NCI-H187 treated with DMSO at 0.1 percent for 48 hours (cell line): ENCODE measurements at regions not wholly inside any gene's neighbourhood (a gene's known extent, or its start where the extent isn't known, plus 50 kb on each side); places are given as distances from the start of the nearest gene placed in this dataset.

Experiments used
- DNase-seq: peaks from one replicate; lab custom pipeline; 2025; lab: John Stamatoyannopoulos, UW

- no peak for DNase-seq
Measured at GRCh38 chr2:42895134-42895790, 102.9 kb upstream of the HAAO start.

DNA sequence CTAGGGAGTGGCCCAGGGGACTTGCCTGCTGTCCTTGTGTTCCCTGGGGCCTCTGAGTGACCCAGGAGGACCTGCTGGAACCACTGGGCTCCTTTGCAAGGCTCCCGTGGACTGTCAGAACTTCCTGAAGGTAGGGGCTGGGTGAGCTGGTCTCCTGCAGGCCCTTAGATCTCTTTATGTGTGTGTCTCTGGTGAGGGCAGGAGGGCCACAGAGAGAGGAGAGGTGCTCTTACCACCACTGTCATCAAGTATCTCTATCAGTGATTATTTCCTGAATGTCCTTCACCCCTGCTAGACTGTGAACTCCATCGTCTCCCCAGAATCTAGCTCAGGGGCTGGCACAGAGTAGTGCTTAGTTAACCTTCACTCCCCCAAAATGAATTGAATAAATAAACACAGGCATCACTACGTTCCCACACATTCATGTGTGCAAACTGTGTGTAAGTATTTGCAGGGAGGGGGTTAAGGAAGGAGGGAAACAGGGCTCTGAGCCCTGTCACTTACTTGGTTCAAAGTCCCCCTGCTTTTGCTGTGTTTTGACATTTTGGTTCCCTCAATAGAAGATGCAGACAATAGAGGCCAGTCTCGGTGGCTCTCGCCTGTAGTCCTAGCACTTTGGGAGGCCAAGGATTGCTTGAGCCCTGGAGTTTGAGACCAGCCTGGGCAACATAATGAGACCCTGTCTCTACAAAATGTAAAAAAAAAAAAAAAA, 100.8 kb upstream of the HAAO start:
- DNase-seq = no peak

- no peak for DNase-seq
Measured at GRCh38 chr2:42890791-42891355, 98.5 kb upstream of the HAAO start.

DNA sequence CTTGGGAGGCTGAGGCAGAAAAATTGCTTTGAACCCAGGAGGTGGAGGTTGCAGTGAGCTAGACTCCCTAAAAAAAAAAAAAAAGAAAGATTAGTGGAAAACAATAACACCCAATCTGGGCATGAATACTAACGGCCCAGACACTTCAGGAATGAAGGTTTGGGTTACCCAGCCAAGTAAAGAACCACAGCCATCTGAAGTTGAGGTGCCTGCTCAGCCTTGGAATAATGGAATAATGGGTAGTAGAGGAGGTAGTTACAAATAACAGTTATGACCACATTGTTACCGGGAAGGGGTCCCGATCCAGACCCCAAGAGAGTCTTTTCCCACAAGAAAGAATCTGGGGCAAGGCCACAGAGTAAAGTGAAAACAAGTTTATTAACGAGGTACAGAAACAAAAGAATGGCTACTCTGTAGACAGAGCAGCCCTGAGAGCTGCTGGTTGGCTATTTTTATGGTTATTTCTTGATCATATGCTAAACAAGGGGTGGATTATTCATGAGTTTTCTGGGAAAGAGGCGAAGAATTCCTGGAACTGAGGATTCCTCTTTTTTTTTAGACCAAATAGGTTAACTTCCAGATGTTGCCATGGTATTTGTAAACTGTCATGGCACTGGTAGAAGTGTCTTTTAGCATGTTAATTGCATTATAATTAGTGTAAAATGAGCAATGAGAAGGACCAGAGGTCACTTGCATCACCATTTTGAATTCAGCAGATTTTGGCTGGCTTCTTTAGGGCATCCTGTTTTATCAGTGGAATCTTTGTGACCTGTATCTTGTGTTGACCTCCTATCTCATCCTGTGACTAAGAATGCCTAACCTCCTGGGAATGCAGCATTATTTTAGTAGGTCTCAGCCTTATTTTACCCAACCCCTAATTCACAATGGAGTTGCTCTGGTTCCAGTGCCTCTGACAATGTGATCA, 96.2 kb upstream of the HAAO start:
- DNase-seq = no peak

DNA sequence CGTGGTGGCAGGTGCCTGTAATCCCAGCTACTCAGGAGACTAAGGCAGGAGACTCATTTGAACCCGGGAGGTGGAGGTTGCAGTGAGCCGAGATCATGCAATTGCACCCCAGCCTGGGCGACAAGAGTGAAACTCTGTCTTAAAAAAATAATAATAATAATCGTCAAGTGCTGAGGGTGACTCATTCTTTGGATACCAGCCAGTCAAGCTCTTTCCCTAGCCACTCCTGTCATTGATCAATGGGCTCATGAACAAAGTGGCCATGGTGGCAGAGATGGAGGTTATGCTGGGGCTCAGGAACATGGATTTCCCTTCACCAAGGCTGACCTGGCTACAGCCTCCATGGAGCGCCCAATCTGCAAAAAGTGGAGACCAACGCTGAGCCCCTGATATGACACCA, 94.5 kb upstream of the HAAO start:
- no peak for DNase-seq

- no peak for DNase-seq
Measured at GRCh38 chr2:42882756-42883155, 90.4 kb upstream of the HAAO start.

DNA sequence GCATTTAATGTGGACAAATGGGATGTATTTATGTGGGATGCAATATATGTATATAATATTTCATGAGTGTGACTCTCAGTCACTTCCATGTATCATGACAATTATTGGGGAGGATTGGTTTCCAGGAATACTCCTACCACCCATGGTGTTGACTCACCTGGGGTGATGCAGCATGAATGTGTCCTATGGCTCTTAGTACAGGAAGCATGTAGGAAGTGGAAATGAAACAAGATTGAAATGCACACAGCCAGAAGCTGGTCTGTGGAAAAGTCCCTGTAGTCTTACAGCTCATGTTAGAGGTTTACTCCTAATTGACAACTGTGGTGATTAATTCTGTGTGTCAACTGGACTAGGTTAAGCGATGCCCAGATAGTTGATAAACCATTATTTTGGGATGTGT, 89.3 kb upstream of the HAAO start:
- no peak for DNase-seq

DNA sequence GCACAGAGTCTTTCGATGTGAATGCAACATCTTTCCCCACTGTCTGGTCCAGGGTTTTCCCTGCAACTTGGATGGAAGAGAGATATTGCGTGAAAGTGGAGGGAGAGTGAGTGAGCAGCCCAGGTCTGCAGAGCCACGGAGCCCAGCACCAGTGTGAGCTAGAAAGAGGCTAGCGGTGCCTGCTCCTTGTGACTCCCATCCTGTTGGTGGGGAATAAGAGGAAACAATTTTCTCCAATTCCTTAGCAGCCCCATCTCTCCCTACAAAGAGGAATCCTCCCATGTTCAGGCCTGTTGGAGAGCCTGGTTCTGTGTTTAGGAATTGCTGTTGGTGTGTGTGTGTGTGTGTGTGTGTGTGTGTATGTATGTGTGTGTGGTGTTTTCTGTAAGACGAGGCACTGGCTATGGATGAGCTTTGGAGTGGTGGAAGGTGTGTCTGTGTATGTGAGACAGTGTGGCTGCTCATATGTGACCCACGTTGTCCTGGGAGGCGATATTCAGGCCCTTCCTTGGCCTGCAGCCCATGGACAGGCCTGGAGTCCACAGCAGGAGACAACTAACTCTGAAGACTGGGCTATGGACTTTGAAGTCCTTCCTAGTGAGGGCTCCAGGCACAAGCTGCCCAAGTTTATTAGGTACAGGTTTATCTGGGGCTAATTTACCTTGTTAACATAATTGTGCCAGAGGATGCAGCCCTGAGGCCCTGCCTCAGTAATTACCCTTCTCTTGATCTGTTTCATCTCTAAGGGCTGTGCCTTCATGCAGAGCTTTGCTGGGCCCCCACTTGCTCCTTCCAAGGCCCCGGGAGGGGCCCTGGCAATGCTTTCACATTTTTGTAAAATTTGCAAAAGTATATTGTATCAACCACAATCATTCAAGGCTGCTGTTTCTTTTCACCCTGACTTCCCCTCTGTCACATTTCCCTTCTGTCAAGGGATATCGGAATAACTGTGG, 88.6 kb upstream of the HAAO start:
- no peak for DNase-seq

DNA sequence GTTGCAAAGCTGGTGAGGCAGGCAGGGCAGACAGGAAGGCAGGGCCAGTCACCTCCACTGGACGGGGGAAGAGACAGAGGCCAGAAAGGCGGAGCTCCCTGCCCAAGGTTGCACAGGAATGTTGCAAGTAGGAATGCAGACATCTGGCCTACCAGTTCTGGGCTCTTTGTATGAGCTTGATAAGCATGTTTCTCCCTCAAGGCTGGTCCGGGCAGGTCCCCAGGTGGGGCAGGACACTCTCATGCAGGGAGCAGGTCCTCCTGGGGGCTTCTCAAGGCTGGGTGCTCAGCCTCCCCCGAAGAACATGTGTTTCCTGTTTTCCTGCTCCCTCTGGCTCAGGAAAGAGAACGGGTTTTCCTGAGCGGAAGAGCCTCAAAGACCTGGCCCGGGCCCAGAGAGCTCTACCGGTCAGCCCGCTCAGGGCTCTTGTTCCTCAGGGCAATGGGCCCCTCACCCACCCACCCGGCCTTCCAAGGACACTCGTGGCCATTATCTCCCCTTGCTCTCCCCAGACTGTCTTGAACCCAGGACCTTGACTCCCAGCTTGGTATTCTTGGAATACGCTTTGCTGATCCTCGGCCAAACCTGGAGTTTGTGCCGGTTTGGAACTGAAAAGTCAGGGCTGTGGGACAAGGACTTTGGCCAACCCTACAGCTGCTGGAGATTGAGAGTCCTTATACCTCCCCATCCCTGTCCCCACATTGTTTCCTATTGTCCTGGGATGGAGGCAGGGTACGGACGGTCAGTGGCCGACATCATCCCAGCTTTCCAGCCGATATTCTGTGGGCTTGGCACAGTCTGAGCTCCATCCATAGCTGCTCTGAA, 87.7 kb upstream of the HAAO start:
- no peak for DNase-seq

GRCh38 chr2:42879121-42879705, 86.8 kb upstream of the HAAO start:
- DNase-seq = no peak

- no peak for DNase-seq
Measured at GRCh38 chr2:42878581-42878980, 86.2 kb upstream of the HAAO start.

GRCh38 chr2:42877936-42878335, 85.6 kb upstream of the HAAO start:
- DNase-seq = no peak

GRCh38 chr2:42877511-42877910, 85.1 kb upstream of the HAAO start:
- no peak for DNase-seq

DNA sequence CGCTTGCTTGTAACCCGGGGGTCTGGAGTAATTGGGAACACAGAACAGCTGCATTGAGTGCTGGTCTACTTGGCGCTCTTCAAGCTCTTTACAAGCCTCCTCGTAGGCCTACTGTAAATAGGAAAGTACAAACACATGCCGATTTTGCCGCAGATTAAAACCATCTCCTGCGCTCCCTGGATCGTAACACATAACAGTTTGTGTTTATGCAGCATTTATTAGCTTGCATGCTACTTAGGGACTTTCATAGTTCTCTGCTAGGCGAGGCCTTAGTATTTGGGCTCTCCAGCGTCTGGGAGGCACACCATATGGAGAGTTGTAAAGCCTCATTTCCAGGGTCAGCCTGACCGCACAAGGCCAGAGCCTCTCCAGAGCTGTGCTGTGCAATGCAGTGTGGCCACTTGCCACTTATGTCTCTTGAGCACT, 84.0 kb upstream of the HAAO start:
- no peak for DNase-seq

- no peak for DNase-seq
Measured at GRCh38 chr2:42875880-42876279, 83.5 kb upstream of the HAAO start.

- no peak for DNase-seq
Measured at GRCh38 chr2:42874949-42875801, 82.8 kb upstream of the HAAO start.

- DNase-seq = no peak
Measured at GRCh38 chr2:42872721-42873120, 80.3 kb upstream of the HAAO start.

DNA sequence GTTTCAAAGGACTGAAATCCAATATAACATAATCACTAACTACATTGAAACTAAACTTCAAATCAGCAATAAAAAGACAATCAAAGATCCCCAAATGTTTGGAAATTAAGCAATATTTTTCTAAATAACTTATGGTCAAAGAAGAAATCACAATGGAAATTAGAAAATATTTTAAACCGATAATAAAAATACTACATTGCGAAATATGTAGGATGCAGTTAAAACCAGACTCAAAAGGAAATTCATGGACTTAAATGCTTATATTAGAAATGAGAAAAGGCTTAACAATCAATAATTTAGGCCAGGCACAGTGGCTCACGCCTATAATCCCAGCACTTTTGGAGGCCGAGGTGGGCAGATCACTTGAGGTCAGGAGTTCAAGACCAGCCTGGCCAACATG, 79.0 kb upstream of the HAAO start:
- DNase-seq = no peak

DNA sequence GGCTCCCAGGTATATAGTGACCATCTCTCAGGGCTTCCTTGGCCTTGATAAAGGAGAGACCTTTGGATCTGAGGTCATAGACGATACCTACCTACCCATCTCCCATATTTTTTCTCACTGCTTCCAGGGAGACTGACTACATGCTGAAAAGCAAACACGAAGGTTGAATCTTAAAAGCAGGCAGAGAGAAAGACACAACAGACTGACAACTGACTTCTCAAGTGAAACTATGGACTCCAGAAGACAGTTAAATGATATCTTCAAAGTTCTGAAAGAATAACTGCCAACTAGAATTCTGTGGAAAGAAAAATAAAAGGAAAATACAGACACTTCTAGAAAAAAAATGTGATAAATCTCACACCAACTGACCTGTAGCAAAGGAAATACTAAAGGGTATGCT, 76.5 kb upstream of the HAAO start:
- no peak for DNase-seq
